Mesendoderm (in vitro differentiated cells): ENCODE measurements at regions not wholly inside any gene's neighbourhood (a gene's known extent, or its start where the extent isn't known, plus 50 kb on each side); places are given as distances from the start of the nearest gene placed in this dataset.

Experiments
- DNase-seq: peaks from one replicate; pipeline ENCODE4 v3.0.0; 2013
- H2AK5ac ChIP-seq: 2 replicates; pipeline ENCODE4 v1.6.1; 2013; ENCODE audit warnings: low read length, inconsistent platforms
- H2BK120ac ChIP-seq: 2 replicates; pipeline ENCODE4 v1.6.1; 2013; ENCODE audit warnings: low read depth, mild to moderate bottlenecking, low read length, moderate library complexity, mixed read lengths
- H2BK15ac ChIP-seq: replicated peaks from 2 replicates; pipeline ENCODE4 v1.6.1; 2013; ENCODE audit warnings: low read depth, mild to moderate bottlenecking, moderate library complexity
- H2BK5ac ChIP-seq: 2 replicates; pipeline ENCODE4 v1.6.1; 2013; ENCODE audit warnings: low read length, inconsistent platforms
- H3K18ac ChIP-seq: 2 replicates; pipeline ENCODE4 v1.6.1; 2013; ENCODE audit warnings: mild to moderate bottlenecking, low read length, mixed read lengths
- H3K23ac ChIP-seq: one replicate; pipeline ENCODE4 v1.6.1; 2013; ENCODE audit warnings: low read length
- H3K27ac ChIP-seq: 2 replicates; pipeline ENCODE4 v1.5.1; 2013; ENCODE audit warnings: low read depth, mild to moderate bottlenecking, inconsistent platforms, low read length, moderate library complexity
- H3K27me3 ChIP-seq: 2 replicates; pipeline ENCODE4 v1.6.1; 2013; ENCODE audit warnings: low read length, control low read depth, mild to moderate bottlenecking, inconsistent platforms; ENCODE audit not compliant: insufficient read depth, poor library complexity
- H3K36me3 ChIP-seq: 2 replicates; pipeline ENCODE4 v1.6.1; 2013; ENCODE audit warnings: low read length, inconsistent platforms; ENCODE audit not compliant: control insufficient read depth, insufficient read depth
- H3K4ac ChIP-seq: one replicate; pipeline ENCODE4 v1.6.1; 2013; ENCODE audit warnings: low read depth, mild to moderate bottlenecking, low read length, moderate library complexity
- H3K4me1 ChIP-seq: 2 replicates; pipeline ENCODE4 v1.6.1; 2013; ENCODE audit warnings: low read depth, low read length, inconsistent platforms; ENCODE audit not compliant: control insufficient read depth
- H3K4me2 ChIP-seq: 2 replicates; pipeline ENCODE4 v1.6.1; 2013; ENCODE audit warnings: low read length
- H3K4me3 ChIP-seq: 2 replicates; pipeline ENCODE4 v1.5.1; 2013; ENCODE audit warnings: mild to moderate bottlenecking, low read length
- H3K56ac ChIP-seq: one replicate; pipeline ENCODE4 v1.6.1; 2013; ENCODE audit warnings: low read length
- H3K79me1 ChIP-seq: 2 replicates; pipeline ENCODE4 v1.6.1; 2013; ENCODE audit warnings: low read length, inconsistent platforms
- H3K79me2 ChIP-seq: 2 replicates; pipeline ENCODE4 v1.6.1; 2013; ENCODE audit warnings: mild to moderate bottlenecking, low read length; ENCODE audit not compliant: control insufficient read depth, insufficient read depth
- H3K9ac ChIP-seq: 2 replicates; pipeline ENCODE4 v1.6.1; 2013; ENCODE audit warnings: low read length, inconsistent platforms
- H4K5ac ChIP-seq: one replicate; pipeline ENCODE4 v1.6.1; 2013; ENCODE audit warnings: low read length
- H4K8ac ChIP-seq: one replicate; pipeline ENCODE4 v1.6.1; 2013; ENCODE audit warnings: low read depth, mild to moderate bottlenecking, control low read depth, low read length, moderate library complexity
- WGBS: extraction: QIAGEN DNeasy Blood & Tissue Kit; methylation state at CpG from one replicate; pipeline ENCODE4 v1.1.7; 2013; ENCODE audit warnings: low lambda C conversion rate, missing lambda C conversion rate; ENCODE audit not compliant: insufficient coverage; ENCODE audit errors: extremely low coverage; 5-methylcytosine and 5-hydroxymethylcytosine counted together

DNA sequence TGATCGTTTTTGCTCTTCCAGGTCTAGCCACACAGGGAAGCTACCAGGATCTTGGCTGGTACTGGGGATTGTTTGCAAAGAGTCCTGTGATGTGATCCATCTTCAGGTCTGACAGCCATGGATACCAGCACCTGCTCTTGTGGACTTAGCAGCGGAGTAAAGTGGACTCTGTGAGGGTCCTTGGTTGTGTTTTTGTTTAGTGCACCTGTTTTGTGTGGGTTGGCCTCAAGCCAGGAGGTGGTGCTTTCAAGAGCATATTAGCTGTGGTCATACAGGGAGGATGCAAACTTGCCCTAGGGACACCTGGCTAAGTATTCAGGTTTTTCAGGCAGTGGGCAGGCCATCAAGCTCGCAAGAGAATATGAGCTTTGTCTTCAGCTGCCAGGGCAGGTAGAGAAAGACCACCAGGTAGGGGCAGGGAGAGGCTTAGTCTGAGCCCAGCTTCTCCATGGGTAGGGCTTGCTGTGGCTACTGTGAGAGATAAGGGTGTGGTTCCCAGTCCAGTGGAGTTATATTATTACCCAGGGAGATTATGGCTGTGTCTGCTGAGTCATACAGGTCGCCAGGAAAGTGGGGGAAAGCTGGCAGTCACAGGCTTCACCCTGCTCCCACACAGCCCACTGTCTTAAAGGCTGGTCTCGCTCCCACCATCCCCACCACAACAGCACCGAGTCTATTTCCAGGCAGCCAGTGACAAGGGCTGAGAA is 293.7 kb downstream of the PCDH18 start:
- Histone ChIP-seq H3K27me3 (no peaks in the 10 kb centered on the region), H2BK15ac (no peak overlapping the region), H2BK5ac (no peak overlapping the region), H3K79me2 (no peaks in the 10 kb centered on the region), H4K5ac (no peak overlapping the region), H3K4me2 (no peak overlapping the region), H3K27ac (no peak overlapping the region), H3K4me1 (no peaks in the 10 kb centered on the region), H3K9ac (no peak overlapping the region), H3K18ac (no peak overlapping the region), H3K36me3 (no peaks in the 10 kb centered on the region), H3K4ac (no peak overlapping the region), H3K23ac (no peak overlapping the region), H3K79me1 (no peaks in the 10 kb centered on the region), H4K8ac (no peak overlapping the region), H2AK5ac (no peak overlapping the region), H2BK120ac (no peak overlapping the region), H3K56ac (no peak overlapping the region), H3K4me3 (no peak overlapping the region)
- WGBS = no CpG with 5 or more reads among the region's 6 CpGs
- DNase-seq = no peak

DNA sequence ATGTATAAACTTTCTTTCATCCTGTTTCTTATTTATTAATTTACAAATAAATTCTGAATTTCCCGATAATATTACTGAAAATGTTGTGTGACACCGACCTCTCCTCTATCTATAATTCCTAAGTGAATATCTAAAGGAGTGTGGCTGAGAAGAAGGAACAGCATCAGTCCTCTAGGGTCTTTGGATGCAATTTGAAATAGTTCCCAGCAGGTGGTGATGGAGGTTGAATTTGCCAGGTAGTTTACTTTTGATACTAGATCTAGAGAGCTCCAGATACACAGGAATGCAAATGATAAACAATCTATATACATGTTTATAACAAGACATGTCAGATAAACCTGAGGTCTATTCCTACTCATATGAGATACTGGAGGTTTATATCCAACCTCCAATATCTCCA is 305.4 kb downstream of the PCDH18 start:
- no peak overlapping the region for H2BK120ac ChIP-seq
- H3K79me2 ChIP-seq = no peaks in the 10 kb centered on the region
- H4K8ac ChIP-seq = no peak overlapping the region
- no peak overlapping the region for H2AK5ac ChIP-seq
- H3K4me1 ChIP-seq = no peaks in the 10 kb centered on the region
- H3K27me3 ChIP-seq = no peaks in the 10 kb centered on the region
- no peak overlapping the region for H3K23ac ChIP-seq
- no peak overlapping the region for H3K4me2 ChIP-seq
- no peaks in the 10 kb centered on the region for H3K36me3 ChIP-seq
- H2BK15ac ChIP-seq = no peak overlapping the region
- no peak overlapping the region for H2BK5ac ChIP-seq
- no peak overlapping the region for H3K18ac ChIP-seq
- H4K5ac ChIP-seq = no peak overlapping the region
- no peaks in the 10 kb centered on the region for H3K79me1 ChIP-seq
- no peak overlapping the region for H3K9ac ChIP-seq
- DNase-seq = peak; percentile 43
- no peak overlapping the region for H3K27ac ChIP-seq
- no peak overlapping the region for H3K4ac ChIP-seq
- WGBS = no CpG with 5 or more reads among the region's 2 CpGs
- H3K56ac ChIP-seq = no peak overlapping the region
- H3K4me3 ChIP-seq = no peak overlapping the region

DNA sequence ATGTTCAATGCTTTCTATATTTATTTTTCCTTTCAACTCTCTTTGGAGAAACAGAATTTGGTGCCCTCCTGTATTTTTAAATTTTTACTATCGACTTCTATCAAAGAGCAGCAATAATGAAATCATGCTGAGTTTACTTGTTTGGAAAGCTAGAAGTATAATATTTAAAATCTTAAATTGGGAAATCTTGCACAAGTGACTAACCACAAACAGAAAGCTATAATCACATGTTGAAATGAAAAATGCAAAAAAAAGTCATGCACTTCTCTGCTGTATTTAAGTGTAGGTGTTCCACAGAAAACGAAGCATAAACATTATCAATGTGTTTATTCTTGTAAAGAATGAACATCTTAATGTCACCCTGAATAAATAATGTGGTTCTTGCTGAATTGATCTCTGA is 306.1 kb downstream of the PCDH18 start:
- Histone ChIP-seq H3K27me3 (no peaks in the 10 kb centered on the region), H3K23ac (no peak overlapping the region), H2AK5ac (no peak overlapping the region), H2BK15ac (no peak overlapping the region), H3K4me2 (no peak overlapping the region), H3K79me1 (no peaks in the 10 kb centered on the region), H3K9ac (no peak overlapping the region), H3K27ac (no peak overlapping the region), H3K56ac (no peak overlapping the region), H4K8ac (no peak overlapping the region), H3K4ac (no peak overlapping the region), H3K79me2 (no peaks in the 10 kb centered on the region), H3K36me3 (no peaks in the 10 kb centered on the region), H3K4me3 (no peak overlapping the region), H3K18ac (no peak overlapping the region), H2BK120ac (no peak overlapping the region), H2BK5ac (no peak overlapping the region), H3K4me1 (no peaks in the 10 kb centered on the region), H4K5ac (no peak overlapping the region)
- DNase-seq = no peak
- no CpG with 5 or more reads among the region's 2 CpGs for WGBS

DNA sequence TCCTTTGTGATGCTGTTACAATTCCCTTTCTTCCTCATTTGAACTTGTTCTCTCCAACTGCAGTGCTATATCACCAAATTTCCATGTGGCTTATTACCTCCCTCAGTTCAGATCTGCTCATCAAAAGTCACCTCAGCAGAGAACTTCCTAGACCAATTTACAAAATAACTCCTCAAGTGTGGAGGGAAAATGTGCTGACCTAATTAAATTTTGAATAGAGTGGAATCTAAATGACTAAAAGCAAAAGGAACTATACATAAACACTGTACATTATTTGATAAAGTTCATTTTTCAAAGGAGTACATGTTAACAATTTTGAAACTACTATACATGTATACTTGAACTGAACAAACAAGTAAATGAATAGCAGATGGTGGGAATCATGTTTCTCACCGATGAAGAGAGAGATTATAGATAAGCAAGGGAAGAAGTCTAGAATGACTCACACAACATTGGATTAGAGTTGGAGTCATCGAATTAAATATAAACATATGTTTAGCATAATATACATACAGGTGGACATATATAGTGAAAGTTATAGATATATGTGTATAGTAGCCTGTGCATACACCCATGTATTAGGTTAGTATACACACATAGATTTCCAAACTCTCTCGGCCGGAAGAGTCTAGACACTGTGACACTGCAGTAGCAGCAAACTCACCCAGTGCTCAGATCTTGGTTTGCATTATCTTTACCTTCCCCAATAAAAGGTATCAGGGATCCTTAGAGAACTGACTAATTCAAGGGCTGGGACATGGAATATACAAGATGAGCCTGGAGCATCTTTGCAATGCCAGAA is 318.7 kb downstream of the PCDH18 start:
- no peak overlapping the region for H3K27ac ChIP-seq
- no peaks in the 10 kb centered on the region for H3K36me3 ChIP-seq
- no peak overlapping the region for H3K56ac ChIP-seq
- no peak for DNase-seq
- no peak overlapping the region for H3K18ac ChIP-seq
- no peak overlapping the region for H4K5ac ChIP-seq
- no peak overlapping the region for H4K8ac ChIP-seq
- no peak overlapping the region for H2BK5ac ChIP-seq
- H3K79me1 ChIP-seq = no peaks in the 10 kb centered on the region
- no CpG with 5 or more reads among the region's 4 CpGs for WGBS
- H3K4me3 ChIP-seq = no peak overlapping the region
- H2BK15ac ChIP-seq = no peak overlapping the region
- H3K4me1 ChIP-seq = no peaks in the 10 kb centered on the region
- no peak overlapping the region for H3K4me2 ChIP-seq
- no peak overlapping the region for H3K4ac ChIP-seq
- no peak overlapping the region for H2BK120ac ChIP-seq
- H3K9ac ChIP-seq = no peak overlapping the region
- H2AK5ac ChIP-seq = no peak overlapping the region
- no peaks in the 10 kb centered on the region for H3K79me2 ChIP-seq
- H3K27me3 ChIP-seq = no peaks in the 10 kb centered on the region
- no peak overlapping the region for H3K23ac ChIP-seq

DNA sequence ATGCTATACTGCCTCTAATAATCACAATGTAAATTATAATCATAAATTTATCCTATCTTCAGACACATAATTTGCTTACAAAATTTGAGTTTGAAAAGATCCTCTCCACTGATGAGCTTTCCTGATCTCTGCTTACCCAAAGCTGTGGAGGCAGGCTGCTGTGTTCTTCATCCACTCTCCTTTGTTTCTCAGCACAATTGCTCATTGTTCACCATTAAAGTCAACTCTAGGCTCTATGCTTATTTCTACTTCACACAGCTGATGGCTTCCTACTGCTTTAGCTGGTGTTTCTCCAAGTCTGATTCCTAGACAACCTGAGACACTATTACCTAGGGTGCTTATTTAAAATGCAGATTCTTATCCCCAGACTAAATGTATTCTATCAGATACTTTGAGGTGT is 319.7 kb downstream of the PCDH18 start:
- no peaks in the 10 kb centered on the region for H3K79me2 ChIP-seq
- H4K5ac ChIP-seq = no peak overlapping the region
- no peak overlapping the region for H3K9ac ChIP-seq
- no peak overlapping the region for H2BK120ac ChIP-seq
- no peaks in the 10 kb centered on the region for H3K27me3 ChIP-seq
- H3K18ac ChIP-seq = no peak overlapping the region
- no peaks in the 10 kb centered on the region for H3K79me1 ChIP-seq
- H3K23ac ChIP-seq = no peak overlapping the region
- no peak overlapping the region for H2AK5ac ChIP-seq
- DNase-seq = no peak
- no peak overlapping the region for H3K4me3 ChIP-seq
- no peaks in the 10 kb centered on the region for H3K36me3 ChIP-seq
- no peak overlapping the region for H2BK15ac ChIP-seq
- H4K8ac ChIP-seq = no peak overlapping the region
- no peak overlapping the region for H3K4ac ChIP-seq
- no peaks in the 10 kb centered on the region for H3K4me1 ChIP-seq
- no peak overlapping the region for H3K56ac ChIP-seq
- no peak overlapping the region for H2BK5ac ChIP-seq
- H3K27ac ChIP-seq = no peak overlapping the region
- H3K4me2 ChIP-seq = no peak overlapping the region
